GM12891 (cell line): ENCODE measurements at regions not wholly inside any gene's neighbourhood (a gene's known extent, or its start where the extent isn't known, plus 50 kb on each side); places are given as distances from the start of the nearest gene placed in this dataset.

Experiments used
- PAX5 ChIP-seq: IDR thresholded peaks from 2 replicates; pipeline ENCODE4 v1.6.1; 2011; ENCODE audit warnings: low read length, moderate library complexity, mild to moderate bottlenecking; ENCODE audit not compliant: insufficient read depth, severe bottlenecking
- POLR2A ChIP-seq: IDR thresholded peaks from 2 replicates; pipeline ENCODE4 v1.6.1; 2011; ENCODE audit warnings: low read depth, low read length, control low read depth
- POLR2AphosphoS5 ChIP-seq: IDR thresholded peaks from 2 replicates; pipeline ENCODE4 v1.6.1; 2011; ENCODE audit warnings: low read depth, low read length, control low read depth
- POU2F2 ChIP-seq: IDR thresholded peaks from 2 replicates; pipeline ENCODE4 v1.6.1; 2011; ENCODE audit warnings: low read depth, mild to moderate bottlenecking, control low read depth, low read length, moderate library complexity
- TAF1 ChIP-seq: IDR thresholded peaks from 2 replicates; pipeline ENCODE4 v1.6.1; 2011; ENCODE audit warnings: low read depth, low read length, control low read depth

- TF ChIP-seq POLR2A (no peak), POLR2AphosphoS5 (no peak), TAF1 (no peak), POU2F2 (no peak), PAX5 (no peak)
Observed at GRCh38 chr5:7225826-7226225, 170.1 kb upstream of the ADCY2 start.
